ENCODE measurements at regions not wholly inside any gene's neighbourhood (a gene's known extent, or its start where the extent isn't known, plus 50 kb on each side); places are given as distances from the start of the nearest gene placed in this dataset.
"Not testable (repeated sequence)": the region's sequence is repeated elsewhere in the genome, so short reads cannot be mapped to it uniquely, and the experiment has no call there.

GRCh38 chr12:34163443-34163842 lies 141.1 kb downstream of the ALG10 start:
- no peaks in the 10 kb centered on the region for H3K27me3 Mint-ChIP-seq
- POLR2A ChIA-PET = no interaction called here
- ATAC-seq (ENCODE audit: low read depth) (no peak), DNase-seq (no peak)
- H3K4me1 Mint-ChIP-seq = no peaks in the 10 kb centered on the region
- TF ChIP-seq, protein P1, sequence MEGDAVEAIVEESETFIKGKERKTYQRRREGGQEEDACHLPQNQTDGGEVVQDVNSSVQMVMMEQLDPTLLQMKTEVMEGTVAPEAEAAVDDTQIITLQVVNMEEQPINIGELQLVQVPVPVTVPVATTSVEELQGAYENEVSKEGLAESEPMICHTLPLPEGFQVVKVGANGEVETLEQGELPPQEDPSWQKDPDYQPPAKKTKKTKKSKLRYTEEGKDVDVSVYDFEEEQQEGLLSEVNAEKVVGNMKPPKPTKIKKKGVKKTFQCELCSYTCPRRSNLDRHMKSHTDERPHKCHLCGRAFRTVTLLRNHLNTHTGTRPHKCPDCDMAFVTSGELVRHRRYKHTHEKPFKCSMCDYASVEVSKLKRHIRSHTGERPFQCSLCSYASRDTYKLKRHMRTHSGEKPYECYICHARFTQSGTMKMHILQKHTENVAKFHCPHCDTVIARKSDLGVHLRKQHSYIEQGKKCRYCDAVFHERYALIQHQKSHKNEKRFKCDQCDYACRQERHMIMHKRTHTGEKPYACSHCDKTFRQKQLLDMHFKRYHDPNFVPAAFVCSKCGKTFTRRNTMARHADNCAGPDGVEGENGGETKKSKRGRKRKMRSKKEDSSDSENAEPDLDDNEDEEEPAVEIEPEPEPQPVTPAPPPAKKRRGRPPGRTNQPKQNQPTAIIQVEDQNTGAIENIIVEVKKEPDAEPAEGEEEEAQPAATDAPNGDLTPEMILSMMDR (IDR thresholded peaks at IDR 0.05) = no peak
- no peak overlapping the region for H3K4me3 Mint-ChIP-seq
- intact Hi-C loops (cut with micrococcal nuclease) = no loop called here
- CTCF ChIA-PET = no interaction called here
- H3K9me3 Mint-ChIP-seq = no peaks in the 10 kb centered on the region
- H3K27ac Mint-ChIP-seq = no peak overlapping the region
- no peaks in the 10 kb centered on the region for H3K36me3 Mint-ChIP-seq (ENCODE audit: low read depth)

- Mint-ChIP-seq H3K27ac (no peak overlapping the region), H3K27me3 (no peaks in the 10 kb centered on the region), H3K4me3 (no peak overlapping the region), H3K36me3 (ENCODE audit: low read depth) (no peaks in the 10 kb centered on the region), H3K4me1 (no peaks in the 10 kb centered on the region), H3K9me3 (no peaks in the 10 kb centered on the region)
- POLR2A ChIA-PET = no interaction called here
- intact Hi-C loops (cut with micrococcal nuclease) = no loop called here
- DNase-seq = no peak
- TF ChIP-seq, protein P1 (IDR thresholded peaks at IDR 0.05) = no peak
- CTCF ChIA-PET = no interaction called here
- no peak for ATAC-seq (ENCODE audit: low read depth)
These were observed 144.2 kb downstream of the ALG10 start for GRCh38 chr12:34166427-34167060.

DNA sequence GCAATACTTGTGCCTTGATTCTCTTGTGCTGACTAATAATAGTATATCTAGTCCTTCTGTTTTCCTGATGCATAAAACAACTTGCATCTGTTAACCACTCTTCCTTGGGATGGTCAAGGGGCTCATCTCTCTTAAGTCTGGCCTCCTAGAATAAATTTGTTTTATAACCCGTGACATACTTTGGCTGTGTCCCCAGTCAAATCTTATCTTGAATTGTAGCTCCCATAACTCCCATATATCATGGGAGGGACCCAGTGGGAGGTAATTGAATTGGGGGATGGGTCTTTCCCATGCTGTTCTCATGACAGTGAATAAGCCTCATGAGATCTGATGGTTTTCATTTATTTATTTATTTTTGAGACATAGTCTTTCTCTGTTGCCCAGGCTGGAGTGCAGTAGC lies 146.2 kb downstream of the ALG10 start:
- H3K9me3 Mint-ChIP-seq; ATAC-seq (ENCODE audit: low read depth); intact Hi-C loops (cut with micrococcal nuclease); POLR2A ChIA-PET; CTCF ChIA-PET; H3K4me1 Mint-ChIP-seq; DNase-seq; H3K27ac Mint-ChIP-seq; H3K4me3 Mint-ChIP-seq; H3K36me3 Mint-ChIP-seq (ENCODE audit: low read depth); H3K27me3 Mint-ChIP-seq: not testable (repeated sequence)

DNA sequence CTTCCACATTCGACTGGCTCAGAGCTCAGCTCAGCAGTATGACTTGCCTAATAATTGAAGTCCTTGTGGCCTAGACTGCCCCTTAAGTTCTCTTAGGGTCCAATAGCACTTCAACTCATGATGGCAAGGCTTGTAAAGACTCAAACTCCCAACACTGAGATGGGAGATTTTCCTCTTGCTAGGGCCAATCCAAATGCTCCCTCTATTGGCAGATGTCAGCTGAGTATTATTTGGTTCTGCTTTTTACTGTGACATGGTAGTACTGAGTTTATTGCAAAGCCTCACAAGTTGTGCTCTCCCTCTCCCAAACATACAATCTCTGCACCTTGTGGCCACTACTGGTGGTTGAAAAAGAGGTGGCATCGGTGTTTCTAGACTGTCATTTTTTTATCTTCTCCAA lies 164.2 kb downstream of the ALG10 start:
- no peak overlapping the region for H3K4me3 Mint-ChIP-seq
- no peaks in the 10 kb centered on the region for H3K27me3 Mint-ChIP-seq
- intact Hi-C loops (cut with micrococcal nuclease) = no loop called here
- no peaks in the 10 kb centered on the region for H3K36me3 Mint-ChIP-seq (ENCODE audit: low read depth)
- CTCF ChIA-PET = no interaction called here
- no peak overlapping the region for H3K27ac Mint-ChIP-seq
- TF ChIP-seq, protein P1 (IDR thresholded peaks at IDR 0.05) = no peak
- no peak for DNase-seq
- H3K9me3 Mint-ChIP-seq = peaks cover 5% of the 10 kb centered on the region
- POLR2A ChIA-PET = no interaction called here
- H3K4me1 Mint-ChIP-seq = peaks cover 25% of the 10 kb centered on the region
- ATAC-seq (ENCODE audit: low read depth) = no peak

GRCh38 chr12:34188974-34189373 lies 166.7 kb downstream of the ALG10 start:
- intact Hi-C loops (cut with micrococcal nuclease) = no loop called here
- CTCF ChIA-PET = no interaction called here
- H3K4me3 Mint-ChIP-seq = no peak overlapping the region

More at GRCh38 chr12:34188974-34189373, 166.7 kb downstream of the ALG10 start:
- no peaks in the 10 kb centered on the region for H3K9me3 Mint-ChIP-seq
- H3K36me3 Mint-ChIP-seq (ENCODE audit: low read depth) = no peaks in the 10 kb centered on the region
- no peak for DNase-seq
- H3K27me3 Mint-ChIP-seq = no peaks in the 10 kb centered on the region
- TF ChIP-seq, protein P1 (IDR thresholded peaks at IDR 0.05) = no peak
- H3K4me1 Mint-ChIP-seq = peaks cover 25% of the 10 kb centered on the region
- ATAC-seq (ENCODE audit: low read depth) = no peak
- H3K27ac Mint-ChIP-seq = no peak overlapping the region
- POLR2A ChIA-PET = no interaction called here

All from activated B cell treated with CpG ODN at 0.5 μM for 24 hours (primary cell).